ENCODE measurements at regions not wholly inside any gene's neighbourhood (a gene's known extent, or its start where the extent isn't known, plus 50 kb on each side); places are given as distances from the start of the nearest gene placed in this dataset.

GRCh38 chr10:8923096-8923495 lies 868.6 kb downstream of the GATA3 start:
- TF ChIP-seq CTCF (IDR thresholded peaks at IDR 0.05), result no peak
- no peak for TF ChIP-seq POLR2A (IDR thresholded peaks at IDR 0.05)
